ENCODE measurements at regions not wholly inside any gene's neighbourhood (a gene's known extent, or its start where the extent isn't known, plus 50 kb on each side); places are given as distances from the start of the nearest gene placed in this dataset.

- ChIA-PET CTCF (ENCODE audit: low intra/inter-chr PET ratio, low total read pairs) (no interaction called here), POLR2A (interaction anchor here (0.6 kb wide), 1 partner anchor 8 kb away, joined by 3 read pairs; no protein-coding TSS in a partner anchor)
- H3K36me3 ChIP-seq (replicated peaks in 1 of 2; ENCODE audit: control insufficient read depth in 1 of 2, insufficient read depth in 2 of 2, low read length in 2 of 2): no peaks in the 10 kb centered on the region
- H2AFZ ChIP-seq (ENCODE audit: low read length): no peak overlapping the region
- no peaks in the 10 kb centered on the region for H3K4me1 ChIP-seq (ENCODE audit: insufficient read depth, low read length)
- H3K27me3 ChIP-seq (ENCODE audit: control insufficient read depth in 1 of 2, insufficient read depth in 2 of 2, low read length in 2 of 2): no peaks in the 10 kb centered on the region
- H4K20me1 ChIP-seq (ENCODE audit: insufficient read depth, low read length): no peaks in the 10 kb centered on the region
- no peaks in the 10 kb centered on the region for H3K9me3 ChIP-seq (ENCODE audit: low read length)
- no peak overlapping the region for H3K27ac ChIP-seq (ENCODE audit: extremely low read length, insufficient read depth, low read length)
- DNase-seq (ENCODE audit: low spot score) (no peak), FAIRE-seq (no peak), ATAC-seq (no peak)
- 4% methylated on average over 1 of the region's 1 CpG for WGBS (ENCODE audit: low lambda C conversion rate)
- no TSS peak for BruUV-seq (replicated peaks)
- H3K4me3 ChIP-seq (replicated peaks in 1 of 3; ENCODE audit: insufficient read depth in 1 of 3, low read depth in 2 of 3, low read length in 3 of 3): no peak overlapping the region
- intact Hi-C loops (cut with micrococcal nuclease; ENCODE audit: unreplicated experiment) (no loop called here), in situ Hi-C loops (cut with HindIII; ENCODE audit: extremely low pct_ligation_motif_present, low pct_unique_long_range_greater_than_20kb) (no loop called here)
- no peak overlapping the region for H3K4me2 ChIP-seq (ENCODE audit: low read depth, low read length)
- TF ChIP-seq MAFF (IDR thresholded peaks at IDR 0.05; ENCODE audit: low read depth, low read length) (0 out of 2 replicates have a peak, but pooled peaks have one; percentile 24), MAFK (conservative IDR thresholded peaks at IDR 0.05 in 1 of 2, IDR thresholded peaks at IDR 0.05 in 1 of 2; ENCODE audit: low read length in 2 of 2) (peak; percentile 5 to 47; a peak in 2 of 4 replicates), EP300 (IDR thresholded peaks at IDR 0.05; ENCODE audit: low read depth in 2 of 2, low read length in 2 of 2) (no peak), EP300 (CRISPR knock-in tag; IDR thresholded peaks at IDR 0.05; ENCODE audit: borderline replicate concordance) (no peak)
- H3K79me2 ChIP-seq (ENCODE audit: insufficient read depth, low read length): no peaks in the 10 kb centered on the region
- H3K9ac ChIP-seq (ENCODE audit: insufficient read depth, low read depth, low read length): no peak overlapping the region
Observed at GRCh38 chr2:195552581-195552980, 104.4 kb upstream of the SLC39A10 start.

- Histone ChIP-seq H3K4me1 (ENCODE audit: insufficient read depth, low read length) (peaks cover 19% of the 10 kb centered on the region), H3K9me3 (ENCODE audit: low read length) (no peaks in the 10 kb centered on the region), H4K20me1 (ENCODE audit: insufficient read depth, low read length) (no peaks in the 10 kb centered on the region), H2AFZ (ENCODE audit: low read length) (no peak overlapping the region), H3K36me3 (replicated peaks in 1 of 2; ENCODE audit: control insufficient read depth in 1 of 2, insufficient read depth in 2 of 2, low read length in 2 of 2) (no peaks in the 10 kb centered on the region), H3K9ac (ENCODE audit: insufficient read depth, low read depth, low read length) (no peak overlapping the region), H3K27ac (ENCODE audit: extremely low read length, insufficient read depth, low read length) (no peak overlapping the region), H3K4me2 (ENCODE audit: low read depth, low read length) (no peak overlapping the region), H3K79me2 (ENCODE audit: insufficient read depth, low read length) (no peaks in the 10 kb centered on the region), H3K4me3 (replicated peaks in 1 of 3; ENCODE audit: insufficient read depth in 1 of 3, low read depth in 2 of 3, low read length in 3 of 3) (no peak overlapping the region), H3K27me3 (ENCODE audit: control insufficient read depth in 1 of 2, insufficient read depth in 2 of 2, low read length in 2 of 2) (no peaks in the 10 kb centered on the region)
- BruUV-seq (replicated peaks): no TSS peak
- in situ Hi-C loops (cut with HindIII; ENCODE audit: extremely low pct_ligation_motif_present, low pct_unique_long_range_greater_than_20kb) (no loop called here), intact Hi-C loops (cut with micrococcal nuclease; ENCODE audit: unreplicated experiment) (no loop called here)
- 1% methylated on average over 4 of the region's 4 CpGs for WGBS (ENCODE audit: low lambda C conversion rate)
- FAIRE-seq (no peak), DNase-seq (ENCODE audit: low spot score) (no peak), ATAC-seq (no peak)
- CTCF ChIA-PET (ENCODE audit: low intra/inter-chr PET ratio, low total read pairs): no interaction called here
- POLR2A ChIA-PET: no interaction called here
- TF ChIP-seq ZNF720 (CRISPR knock-in tag; IDR thresholded peaks at IDR 0.05) (no peak), IRF2 (CRISPR knock-in tag; IDR thresholded peaks at IDR 0.05) (no peak), DNMT3B (CRISPR knock-in tag; conservative IDR thresholded peaks at IDR 0.05) (no peak), E2F2 (CRISPR knock-in tag; IDR thresholded peaks at IDR 0.05; ENCODE audit: borderline replicate concordance) (no peak), SNRNP70 (IDR thresholded peaks at IDR 0.05; ENCODE audit: low read depth, low read length) (no peak), CBX2 (IDR thresholded peaks at IDR 0.05; ENCODE audit: low read depth, low read length) (no peak), CBX2 (CRISPR knock-in tag; IDR thresholded peaks at IDR 0.05; ENCODE audit: low read depth) (no peak), AFF4 (CRISPR knock-in tag; IDR thresholded peaks at IDR 0.05) (no peak), MED8 (CRISPR knock-in tag; IDR thresholded peaks at IDR 0.05; ENCODE audit: insufficient replicate concordance) (no peak), FLYWCH1 (CRISPR knock-in tag; IDR thresholded peaks at IDR 0.05) (no peak), THAP11 (CRISPR knock-in tag; IDR thresholded peaks at IDR 0.05) (no peak)
Observed at GRCh38 chr2:195548198-195548940, 108.7 kb upstream of the SLC39A10 start.
